ENCODE measurements at regions not wholly inside any gene's neighbourhood (a gene's known extent, or its start where the extent isn't known, plus 50 kb on each side); places are given as distances from the start of the nearest gene placed in this dataset.

DNA sequence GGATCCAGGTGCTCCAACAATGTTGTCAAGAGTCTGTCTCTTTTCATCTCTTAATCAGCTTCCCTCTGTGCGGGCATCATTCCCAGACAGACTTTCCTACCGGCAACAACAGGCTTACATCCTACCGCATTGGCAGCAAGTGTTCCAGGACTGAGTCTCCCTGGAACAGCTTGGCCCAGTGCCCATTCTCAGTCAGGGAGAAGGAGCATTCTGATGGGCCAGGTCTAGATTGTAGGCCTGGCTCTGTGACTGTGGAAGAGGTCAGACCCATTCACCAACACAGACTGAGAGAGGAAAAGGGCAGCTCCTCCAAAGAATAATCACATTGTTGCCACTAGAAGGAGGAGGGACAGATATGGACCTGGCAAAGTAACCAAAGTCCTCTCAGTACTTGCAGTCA, 68.1 kb upstream of the TMEM132E start:
- TF ChIP-seq, protein P1, sequence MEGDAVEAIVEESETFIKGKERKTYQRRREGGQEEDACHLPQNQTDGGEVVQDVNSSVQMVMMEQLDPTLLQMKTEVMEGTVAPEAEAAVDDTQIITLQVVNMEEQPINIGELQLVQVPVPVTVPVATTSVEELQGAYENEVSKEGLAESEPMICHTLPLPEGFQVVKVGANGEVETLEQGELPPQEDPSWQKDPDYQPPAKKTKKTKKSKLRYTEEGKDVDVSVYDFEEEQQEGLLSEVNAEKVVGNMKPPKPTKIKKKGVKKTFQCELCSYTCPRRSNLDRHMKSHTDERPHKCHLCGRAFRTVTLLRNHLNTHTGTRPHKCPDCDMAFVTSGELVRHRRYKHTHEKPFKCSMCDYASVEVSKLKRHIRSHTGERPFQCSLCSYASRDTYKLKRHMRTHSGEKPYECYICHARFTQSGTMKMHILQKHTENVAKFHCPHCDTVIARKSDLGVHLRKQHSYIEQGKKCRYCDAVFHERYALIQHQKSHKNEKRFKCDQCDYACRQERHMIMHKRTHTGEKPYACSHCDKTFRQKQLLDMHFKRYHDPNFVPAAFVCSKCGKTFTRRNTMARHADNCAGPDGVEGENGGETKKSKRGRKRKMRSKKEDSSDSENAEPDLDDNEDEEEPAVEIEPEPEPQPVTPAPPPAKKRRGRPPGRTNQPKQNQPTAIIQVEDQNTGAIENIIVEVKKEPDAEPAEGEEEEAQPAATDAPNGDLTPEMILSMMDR (IDR thresholded peaks at IDR 0.05) = no peak
- TF ChIP-seq POLR2A (IDR thresholded peaks at IDR 0.05) = no peak
